Chondrocyte (in vitro differentiated cells): ENCODE measurements at regions not wholly inside any gene's neighbourhood (a gene's known extent, or its start where the extent isn't known, plus 50 kb on each side); places are given as distances from the start of the nearest gene placed in this dataset.
A peak's percentile ranks its signal among the peaks of the same experiment; 100 is the strongest.
"Not testable (repeated sequence)": the region's sequence is repeated elsewhere in the genome, so short reads cannot be mapped to it uniquely, and the experiment has no call there.

Experiments used
- DNase-seq: peaks from one replicate; pipeline ENCODE4 v3.0.0; 2021; ENCODE audit warnings: mixed read lengths, low spot score
- H3K27ac Mint-ChIP-seq: one replicate; pipeline ENCODE4 v1.8.0; 2021; ENCODE audit warnings: mild to moderate bottlenecking, moderate library complexity, mixed read lengths; ENCODE audit not compliant: unreplicated experiment
- H3K27me3 Mint-ChIP-seq: 2 replicates; pipeline ENCODE4 v1.8.0; 2021; ENCODE audit warnings: low read depth, mixed read lengths
- H3K36me3 Mint-ChIP-seq: 2 replicates; pipeline ENCODE4 v1.8.0; 2021; ENCODE audit warnings: low read depth, mixed read lengths
- H3K4me1 Mint-ChIP-seq: 2 replicates; pipeline ENCODE4 v1.8.0; 2021; ENCODE audit warnings: low read depth, mild to moderate bottlenecking, mixed read lengths
- H3K4me3 Mint-ChIP-seq: one replicate; pipeline ENCODE4 v1.8.0; 2021; ENCODE audit warnings: mild to moderate bottlenecking, moderate library complexity, mixed read lengths; ENCODE audit not compliant: unreplicated experiment
- H3K9me3 Mint-ChIP-seq: 2 replicates; pipeline ENCODE4 v1.8.0; 2021; ENCODE audit warnings: low read depth, mixed read lengths
- CTCF ChIP-seq: fragments of 200-600 bp; sonication (generic); IDR thresholded peaks from 2 replicates; pipeline ENCODE4 v1.5.0; 2021; ENCODE audit warnings: antibody characterized with exemption, mild to moderate bottlenecking, moderate library complexity

GRCh38 chr16:60776281-60776680 lies 1260.0 kb downstream of the CDH8 start:
- Mint-ChIP-seq H3K27me3 (no peaks in the 10 kb centered on the region), H3K4me3 (no peak overlapping the region), H3K27ac (no peak overlapping the region), H3K4me1 (no peaks in the 10 kb centered on the region), H3K36me3 (no peaks in the 10 kb centered on the region), H3K9me3 (peaks cover 14% of the 10 kb centered on the region)
- DNase-seq = no peak
- TF ChIP-seq CTCF = no peak

GRCh38 chr16:60771138-60771537 lies 1265.1 kb downstream of the CDH8 start:
- peaks cover 17% of the 10 kb centered on the region for H3K9me3 Mint-ChIP-seq
- no peak overlapping the region for H3K27ac Mint-ChIP-seq
- peaks cover 2% of the 10 kb centered on the region for H3K27me3 Mint-ChIP-seq
- no peak for TF ChIP-seq CTCF
- H3K36me3 Mint-ChIP-seq = no peaks in the 10 kb centered on the region
- no peaks in the 10 kb centered on the region for H3K4me1 Mint-ChIP-seq
- H3K4me3 Mint-ChIP-seq = no peak overlapping the region
- DNase-seq = no peak

- DNase-seq, H3K4me1 Mint-ChIP-seq, H3K4me3 Mint-ChIP-seq, H3K36me3 Mint-ChIP-seq, H3K27me3 Mint-ChIP-seq, H3K27ac Mint-ChIP-seq: not testable (repeated sequence)
- H3K9me3 Mint-ChIP-seq = peaks cover 17% of the 10 kb centered on the region
These were observed 1265.9 kb downstream of the CDH8 start for GRCh38 chr16:60770384-60770783.

- TF ChIP-seq CTCF = no peak
- H3K36me3 Mint-ChIP-seq = no peaks in the 10 kb centered on the region
- H3K9me3 Mint-ChIP-seq = no peaks in the 10 kb centered on the region
- peaks cover 2% of the 10 kb centered on the region for H3K27me3 Mint-ChIP-seq
- no peak for DNase-seq
- no peak overlapping the region for H3K4me3 Mint-ChIP-seq
- no peak overlapping the region for H3K27ac Mint-ChIP-seq
- no peaks in the 10 kb centered on the region for H3K4me1 Mint-ChIP-seq
These were observed 1272.4 kb downstream of the CDH8 start for GRCh38 chr16:60763869-60764268.

GRCh38 chr16:60755907-60756306 lies 1280.3 kb downstream of the CDH8 start:
- Mint-ChIP-seq H3K4me1 (no peaks in the 10 kb centered on the region), H3K27me3 (no peaks in the 10 kb centered on the region), H3K4me3 (no peak overlapping the region), H3K36me3 (no peaks in the 10 kb centered on the region), H3K27ac (no peak overlapping the region), H3K9me3 (no peaks in the 10 kb centered on the region)
- no peak for DNase-seq
- TF ChIP-seq CTCF = peak; percentile 37

GRCh38 chr16:60748366-60748765 lies 1287.9 kb downstream of the CDH8 start:
- H3K27ac Mint-ChIP-seq = no peak overlapping the region
- DNase-seq = no peak
- no peaks in the 10 kb centered on the region for H3K27me3 Mint-ChIP-seq
- no peaks in the 10 kb centered on the region for H3K4me1 Mint-ChIP-seq
- no peak overlapping the region for H3K4me3 Mint-ChIP-seq
- no peaks in the 10 kb centered on the region for H3K36me3 Mint-ChIP-seq
- H3K9me3 Mint-ChIP-seq = no peaks in the 10 kb centered on the region
- no peak for TF ChIP-seq CTCF
